ENCODE measurements at regions not wholly inside any gene's neighbourhood (a gene's known extent, or its start where the extent isn't known, plus 50 kb on each side); places are given as distances from the start of the nearest gene placed in this dataset.

- TF ChIP-seq, protein P1, sequence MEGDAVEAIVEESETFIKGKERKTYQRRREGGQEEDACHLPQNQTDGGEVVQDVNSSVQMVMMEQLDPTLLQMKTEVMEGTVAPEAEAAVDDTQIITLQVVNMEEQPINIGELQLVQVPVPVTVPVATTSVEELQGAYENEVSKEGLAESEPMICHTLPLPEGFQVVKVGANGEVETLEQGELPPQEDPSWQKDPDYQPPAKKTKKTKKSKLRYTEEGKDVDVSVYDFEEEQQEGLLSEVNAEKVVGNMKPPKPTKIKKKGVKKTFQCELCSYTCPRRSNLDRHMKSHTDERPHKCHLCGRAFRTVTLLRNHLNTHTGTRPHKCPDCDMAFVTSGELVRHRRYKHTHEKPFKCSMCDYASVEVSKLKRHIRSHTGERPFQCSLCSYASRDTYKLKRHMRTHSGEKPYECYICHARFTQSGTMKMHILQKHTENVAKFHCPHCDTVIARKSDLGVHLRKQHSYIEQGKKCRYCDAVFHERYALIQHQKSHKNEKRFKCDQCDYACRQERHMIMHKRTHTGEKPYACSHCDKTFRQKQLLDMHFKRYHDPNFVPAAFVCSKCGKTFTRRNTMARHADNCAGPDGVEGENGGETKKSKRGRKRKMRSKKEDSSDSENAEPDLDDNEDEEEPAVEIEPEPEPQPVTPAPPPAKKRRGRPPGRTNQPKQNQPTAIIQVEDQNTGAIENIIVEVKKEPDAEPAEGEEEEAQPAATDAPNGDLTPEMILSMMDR (conservative IDR thresholded peaks at IDR 0.05; ENCODE audit: low read length): no peak
- TF ChIP-seq EZH2phosphoT487 (IDR thresholded peaks at IDR 0.05; ENCODE audit: borderline replicate concordance, low read depth, low read length): no peak
These were observed 60.8 kb upstream of the SORCS2 start for GRCh38 chr4:7131498-7132031.
